Stomach (tissue), 8 donors: ENCODE measurements at regions not wholly inside any gene's neighbourhood (a gene's known extent, or its start where the extent isn't known, plus 50 kb on each side); places are given as distances from the start of the nearest gene placed in this dataset.
A peak's percentile ranks its signal among the peaks of the same experiment; 100 is the strongest.

Experiments
- DNase-seq, 2 donors: peaks; one replicate each; pipeline versions ENCODE4 v3.0.0 to v3.0.0-alpha.2; 2013 to 2019
- H3K27ac ChIP-seq, 5 donors: fragments of 200-600 bp in 4 of 5; sonication (generic) in 4 of 5; one replicate each; pipeline ENCODE4 v1.5.1; 2013 to 2019; ENCODE audit warnings: mild to moderate bottlenecking in 1 of 5, moderate library complexity in 1 of 5
- H3K27me3 ChIP-seq, 3 donors: fragments of 200-600 bp; sonication (generic); one replicate each; pipeline ENCODE4 v1.5.1; 2017 to 2019; ENCODE audit warnings: mixed run types in 1 of 3
- H3K36me3 ChIP-seq, 4 donors: fragments of 200-600 bp; sonication (generic); 1 replicate in 3 of 4; 2 replicates in 1 of 4; pipeline ENCODE4 v1.5.1; 2016 to 2019
- H3K4me1 ChIP-seq, 4 donors: fragments of 200-600 bp; sonication (generic); one replicate each; pipeline ENCODE4 v1.5.1; 2016 to 2019
- H3K4me3 ChIP-seq, 4 donors: fragments of 200-600 bp; sonication (generic) in 3 of 4; one replicate each; pipeline ENCODE4 v1.5.1; 2016 to 2019; ENCODE audit warnings: mild to moderate bottlenecking in 1 of 4
- H3K9me3 ChIP-seq, 4 donors: fragments of 200-600 bp; sonication (generic); one replicate each; pipeline ENCODE4 v1.5.1; 2016 to 2019
- EP300 ChIP-seq: sonication (generic); formaldehyde crosslinking; IDR thresholded peaks from one replicate; pipeline ENCODE4 v1.6.1; 2017; ENCODE audit warnings: antibody characterized with exemption
- POLR2A ChIP-seq, 4 donors: fragments of 450-650 bp; IDR thresholded peaks; one replicate each; pipeline ENCODE4 v1.6.1; 2016; ENCODE audit warnings: antibody characterized with exemption in 4 of 4, control low read depth in 2 of 4, mild to moderate bottlenecking in 1 of 4, moderate library complexity in 1 of 4
- POLR2AphosphoS5 ChIP-seq, 3 donors: sonication (generic); formaldehyde crosslinking; IDR thresholded peaks; one replicate each; pipeline ENCODE4 v1.6.1; 2016; ENCODE audit warnings: antibody characterized with exemption in 3 of 3
- WGBS, 5 donors: extraction: QIAGEN DNeasy Blood & Tissue Kit in 3 of 5; methylation state at CpG; one replicate each; pipeline versions ENCODE4 v1.1.5 to v1.1.7; 2013 to 2018; 5-methylcytosine and 5-hydroxymethylcytosine counted together
- intact Hi-C: fragments of 100-400 bp; cut with DNase I; formaldehyde crosslinking; loops from one replicate; pipeline ENCODE4 v1.15.1; 2023; ENCODE audit warnings: low total_unique reads
- TF ChIP-seq, protein P1 (sequence below), 7 experiments: fragments of 450-650 bp in 4 of 7; fragments of 200-600 bp in 3 of 7; sonication (generic) in 3 of 7; IDR thresholded peaks; one replicate each; pipeline ENCODE4 v1.5.1; 2016 to 2019; ENCODE audit warnings: antibody characterized with exemption in 7 of 7, control low read depth in 2 of 7, mild to moderate bottlenecking in 1 of 7
- donor health status: healthy with polysubstance abuse.
- donor health status: Bipolar disorder and iron deficiency.
- donor health status: healthy.

DNA sequence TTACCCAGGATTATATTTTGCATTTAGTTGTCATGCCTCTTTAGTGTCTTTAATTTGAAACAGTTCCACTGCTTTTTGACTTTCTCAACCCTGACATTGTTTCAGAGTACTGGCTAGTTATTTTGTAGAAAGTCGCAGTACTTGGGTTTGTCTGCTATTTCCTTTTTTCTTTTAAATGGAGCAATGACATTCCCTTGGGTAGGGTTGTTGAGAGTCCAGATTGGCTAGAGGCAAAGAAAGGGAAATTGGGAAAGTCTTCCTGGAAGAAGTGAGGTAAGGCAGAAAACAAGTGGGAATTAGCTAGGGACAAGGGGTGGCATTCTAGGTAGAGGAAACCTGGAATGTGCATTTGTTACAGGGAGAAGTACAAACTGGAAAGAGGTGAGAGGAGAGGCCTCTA is 245.9 kb downstream of the EMP1 start:
- H3K4me3 ChIP-seq, result no peak overlapping the region
- intact Hi-C loops, result no loop called here
- no peaks in the 10 kb centered on the region for H3K9me3 ChIP-seq
- TF ChIP-seq POLR2A (IDR thresholded peaks at IDR 0.05) (no peak), EP300 (no peak), POLR2AphosphoS5 (IDR thresholded peaks at IDR 0.05) (no peak)
- TF ChIP-seq, protein P1, sequence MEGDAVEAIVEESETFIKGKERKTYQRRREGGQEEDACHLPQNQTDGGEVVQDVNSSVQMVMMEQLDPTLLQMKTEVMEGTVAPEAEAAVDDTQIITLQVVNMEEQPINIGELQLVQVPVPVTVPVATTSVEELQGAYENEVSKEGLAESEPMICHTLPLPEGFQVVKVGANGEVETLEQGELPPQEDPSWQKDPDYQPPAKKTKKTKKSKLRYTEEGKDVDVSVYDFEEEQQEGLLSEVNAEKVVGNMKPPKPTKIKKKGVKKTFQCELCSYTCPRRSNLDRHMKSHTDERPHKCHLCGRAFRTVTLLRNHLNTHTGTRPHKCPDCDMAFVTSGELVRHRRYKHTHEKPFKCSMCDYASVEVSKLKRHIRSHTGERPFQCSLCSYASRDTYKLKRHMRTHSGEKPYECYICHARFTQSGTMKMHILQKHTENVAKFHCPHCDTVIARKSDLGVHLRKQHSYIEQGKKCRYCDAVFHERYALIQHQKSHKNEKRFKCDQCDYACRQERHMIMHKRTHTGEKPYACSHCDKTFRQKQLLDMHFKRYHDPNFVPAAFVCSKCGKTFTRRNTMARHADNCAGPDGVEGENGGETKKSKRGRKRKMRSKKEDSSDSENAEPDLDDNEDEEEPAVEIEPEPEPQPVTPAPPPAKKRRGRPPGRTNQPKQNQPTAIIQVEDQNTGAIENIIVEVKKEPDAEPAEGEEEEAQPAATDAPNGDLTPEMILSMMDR (IDR thresholded peaks at IDR 0.05), result no peak
- H3K36me3 ChIP-seq, result no peaks in the 10 kb centered on the region
- H3K27me3 ChIP-seq, result no peaks in the 10 kb centered on the region
- peaks cover 0 to 13% (median 0%) of the 10 kb centered on the region in 4 donors for H3K4me1 ChIP-seq
- H3K27ac ChIP-seq, result no peak overlapping the region
- DNase-seq, result no peak
- 82 to 90% (median 83%) methylated on average over 1 of the region's 1 CpG for WGBS, 5 donors

DNA sequence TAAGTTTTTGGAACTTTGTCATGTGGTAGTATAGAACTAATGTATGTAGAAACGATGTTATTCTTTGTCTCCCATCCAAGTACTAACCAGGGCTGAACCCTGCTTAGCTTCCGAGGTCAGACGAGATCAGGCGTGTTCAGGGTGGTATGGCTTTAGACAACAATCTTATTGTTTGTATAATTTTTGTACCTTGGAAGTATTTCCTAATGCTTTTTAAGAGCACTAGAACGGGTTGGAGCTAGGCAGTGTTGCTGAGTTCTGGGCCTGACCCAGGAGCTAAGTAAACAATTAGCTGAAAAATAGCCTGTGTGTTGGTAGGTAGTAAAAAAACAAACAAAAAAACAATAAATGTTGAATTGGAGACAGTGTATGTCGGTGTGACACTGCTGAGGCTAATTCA is 244.3 kb downstream of the EMP1 start:
- WGBS, 5 donors, result 80 to 88% (median 83%) methylated on average over 6 of the region's 6 CpGs
- no peak overlapping the region for H3K4me3 ChIP-seq
- H3K27ac ChIP-seq, result no peak overlapping the region
- H3K4me1 ChIP-seq, result peaks cover 0 to 13% (median 7%) of the 10 kb centered on the region in 4 donors
- no peak for DNase-seq
- intact Hi-C loops, result no loop called here
- H3K9me3 ChIP-seq, result no peaks in the 10 kb centered on the region
- H3K27me3 ChIP-seq, result no peaks in the 10 kb centered on the region
- TF ChIP-seq, protein P1 (IDR thresholded peaks at IDR 0.05), result no peak
- TF ChIP-seq POLR2A (IDR thresholded peaks at IDR 0.05) (no peak), EP300 (no peak), POLR2AphosphoS5 (IDR thresholded peaks at IDR 0.05) (no peak)
- H3K36me3 ChIP-seq, result no peaks in the 10 kb centered on the region

DNA sequence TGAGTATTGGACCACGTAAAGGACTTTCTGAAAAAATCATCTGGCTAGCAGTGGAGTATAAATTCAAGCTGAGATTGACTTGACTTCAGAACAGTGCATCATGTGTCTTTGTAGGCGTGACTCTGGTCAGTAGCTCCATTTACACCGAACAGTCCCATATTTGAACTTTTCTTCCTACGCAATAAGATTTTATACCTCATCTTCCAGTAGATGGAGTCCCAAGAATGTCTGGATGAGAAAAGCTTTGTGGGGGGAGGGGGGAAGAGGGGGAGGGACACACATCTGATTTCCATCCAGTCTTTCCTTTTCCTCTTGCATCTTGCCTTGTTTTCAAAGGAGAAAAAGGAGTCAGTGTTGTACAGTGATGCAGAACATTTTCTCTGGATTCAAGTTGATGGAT is 241.0 kb downstream of the EMP1 start:
- no peaks in the 10 kb centered on the region for H3K9me3 ChIP-seq
- H3K36me3 ChIP-seq, result no peaks in the 10 kb centered on the region
- no peaks in the 10 kb centered on the region for H3K27me3 ChIP-seq
- no peak overlapping the region for H3K4me3 ChIP-seq
- no peak for TF ChIP-seq POLR2A (IDR thresholded peaks at IDR 0.05)
- TF ChIP-seq POLR2AphosphoS5 (IDR thresholded peaks at IDR 0.05), result no peak
- TF ChIP-seq, protein P1 (IDR thresholded peaks at IDR 0.05), result no peak
- TF ChIP-seq EP300, result no peak
- WGBS, 5 donors, result 80 to 89% (median 87%) methylated on average over 4 of the region's 4 CpGs
- DNase-seq, result no peak
- intact Hi-C loops, result no loop called here
- H3K27ac ChIP-seq, result peak overlapping the region in 1 of 5 donors; percentile 33
- peaks cover 0 to 9% (median 3%) of the 10 kb centered on the region in 4 donors for H3K4me1 ChIP-seq

DNA sequence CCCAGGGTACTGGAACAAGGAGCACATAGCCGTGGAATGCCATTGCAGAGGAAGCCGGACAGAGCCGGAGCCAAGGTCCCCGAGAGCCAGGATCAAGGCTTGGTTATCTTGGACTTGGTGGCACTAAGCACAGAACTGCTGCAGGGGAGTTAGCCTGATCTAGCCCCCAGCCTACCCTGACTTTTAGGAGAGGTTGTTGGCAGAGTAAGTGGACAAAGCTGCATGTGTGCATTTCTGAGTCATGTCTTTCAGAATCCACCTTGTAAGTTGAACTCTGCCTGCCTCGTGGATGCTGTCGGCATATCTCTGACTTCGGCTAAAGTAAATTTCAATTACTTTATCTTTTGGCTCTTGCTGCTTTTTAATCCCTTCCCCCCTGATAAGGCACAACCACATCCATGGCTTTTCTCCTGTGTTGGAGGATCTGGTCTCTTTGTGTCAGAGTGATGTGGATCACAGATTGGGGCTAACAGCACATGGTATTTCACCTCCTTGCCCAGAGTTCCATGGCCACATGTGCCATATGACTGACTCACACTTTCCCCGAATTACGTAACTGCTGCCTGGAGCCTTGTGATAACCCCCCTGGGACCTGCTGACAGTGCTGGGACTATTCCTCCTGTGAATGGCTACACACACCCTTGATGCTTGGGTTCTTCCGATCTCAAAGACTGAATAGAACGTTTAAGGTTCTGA is 240.3 kb downstream of the EMP1 start:
- 25 to 54% (median 37%) methylated on average over 11 of the region's 11 CpGs for WGBS, 5 donors
- Histone ChIP-seq H3K36me3 (no peaks in the 10 kb centered on the region), H3K9me3 (no peaks in the 10 kb centered on the region), H3K27ac (peak overlapping the region; percentile 16 to 73 (median 33)), H3K4me1 (peaks cover 0 to 9% (median 3%) of the 10 kb centered on the region in 4 donors), H3K27me3 (no peaks in the 10 kb centered on the region), H3K4me3 (no peak overlapping the region)
- intact Hi-C loops, result no loop called here
- TF ChIP-seq POLR2AphosphoS5 (IDR thresholded peaks at IDR 0.05) (peak in 2 of 3 donors; percentile 86 to 87), EP300 (no peak), POLR2A (IDR thresholded peaks at IDR 0.05) (no peak)
- TF ChIP-seq, protein P1 (IDR thresholded peaks at IDR 0.05), result no peak
- DNase-seq, result peak; percentile 55 to 73
